PFSK-1 (cell line): ENCODE measurements at regions not wholly inside any gene's neighbourhood (a gene's known extent, or its start where the extent isn't known, plus 50 kb on each side); places are given as distances from the start of the nearest gene placed in this dataset.

Experiments
- FOXP2 ChIP-seq: optimal IDR thresholded peaks from 2 replicates; pipeline ENCODE3; 2011; ENCODE audit warnings: borderline replicate concordance, control low read depth, inconsistent platforms; ENCODE audit not compliant: insufficient read depth; ENCODE audit errors: extremely low read length, extremely low read depth
- POLR2AphosphoS5 ChIP-seq: IDR thresholded peaks from 2 replicates; pipeline ENCODE4 v1.6.1; 2012; ENCODE audit warnings: low read depth, mild to moderate bottlenecking, control low read depth, low read length, moderate library complexity
- REST ChIP-seq, 2 experiments: IDR thresholded peaks; 2 replicates each; pipeline versions ENCODE4 v1.6.1 to v1.8.0; 2011 to 2012; ENCODE audit warnings: low read depth in 2 of 2, low read length in 2 of 2, control low read depth in 1 of 2, inconsistent platforms in 1 of 2, mild to moderate bottlenecking in 1 of 2, moderate library complexity in 1 of 2; ENCODE audit not compliant: insufficient read depth in 1 of 2
- SIN3A ChIP-seq: IDR thresholded peaks from 2 replicates; pipeline ENCODE4 v1.6.1; 2012; ENCODE audit warnings: mild to moderate bottlenecking, low read length, moderate library complexity, borderline replicate concordance; ENCODE audit not compliant: insufficient read depth
- TAF1 ChIP-seq: IDR thresholded peaks from 2 replicates; pipeline ENCODE4 v1.6.1; 2012; ENCODE audit warnings: low read length, control low read depth, borderline replicate concordance; ENCODE audit not compliant: insufficient read depth

DNA sequence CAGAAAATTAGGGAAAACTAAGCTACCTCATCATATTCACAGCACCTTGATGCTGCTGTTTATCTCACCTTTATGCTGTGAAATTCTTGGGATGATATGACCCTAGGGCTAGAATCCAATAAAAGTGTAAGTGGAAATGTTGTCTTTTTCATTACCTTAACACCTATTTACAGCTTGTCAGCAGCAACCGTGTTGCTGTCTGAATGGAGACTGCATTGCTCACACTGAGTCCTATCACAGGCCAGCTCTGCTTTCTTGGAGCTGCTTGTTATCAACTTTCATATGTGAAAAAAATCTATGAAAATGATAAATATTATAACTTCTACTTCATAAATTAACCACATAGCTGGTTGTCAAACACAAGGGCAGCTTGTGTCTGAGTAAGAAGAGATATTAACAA lies 789.5 kb downstream of the TECRL start:
- TF ChIP-seq FOXP2 (no peak), SIN3A (no peak), POLR2AphosphoS5 (no peak), TAF1 (no peak), REST (IDR thresholded peaks at IDR 0.05; ENCODE audit: insufficient read depth in 1 of 2, low read depth in 2 of 2, low read length in 2 of 2) (no peak)

GRCh38 chr4:63618883-63619718 lies 790.1 kb downstream of the TECRL start:
- TF ChIP-seq POLR2AphosphoS5 = no peak
- no peak for TF ChIP-seq SIN3A
- no peak for TF ChIP-seq TAF1
- no peak for TF ChIP-seq REST (IDR thresholded peaks at IDR 0.05; ENCODE audit: insufficient read depth in 1 of 2, low read depth in 2 of 2, low read length in 2 of 2)
- no peak for TF ChIP-seq FOXP2

GRCh38 chr4:63607169-63607872 lies 801.9 kb downstream of the TECRL start:
- no peak for TF ChIP-seq FOXP2
- TF ChIP-seq SIN3A = no peak
- no peak for TF ChIP-seq POLR2AphosphoS5
- TF ChIP-seq TAF1 = no peak
- no peak for TF ChIP-seq REST (IDR thresholded peaks at IDR 0.05; ENCODE audit: insufficient read depth in 1 of 2, low read depth in 2 of 2, low read length in 2 of 2)

GRCh38 chr4:63589796-63590195 lies 819.5 kb downstream of the TECRL start:
- TF ChIP-seq TAF1 = no peak
- TF ChIP-seq SIN3A = no peak

- TF ChIP-seq FOXP2 (no peak), POLR2AphosphoS5 (no peak), SIN3A (no peak), REST (IDR thresholded peaks at IDR 0.05; ENCODE audit: insufficient read depth in 1 of 2, low read depth in 2 of 2, low read length in 2 of 2) (no peak), TAF1 (no peak)
These were observed 825.7 kb downstream of the TECRL start for GRCh38 chr4:63583561-63583960.
